Endodermal cell (in vitro differentiated cells): ENCODE measurements at regions not wholly inside any gene's neighbourhood (a gene's known extent, or its start where the extent isn't known, plus 50 kb on each side); places are given as distances from the start of the nearest gene placed in this dataset.
A peak's percentile ranks its signal among the peaks of the same experiment; 100 is the strongest.

ENCODE experiments used
- DNase-seq: peaks from one replicate; pipeline ENCODE4 v3.0.0-alpha.2; 2017
- H3K27ac ChIP-seq: 2 replicates; pipeline ENCODE4 v1.5.1; 2013; ENCODE audit warnings: mild to moderate bottlenecking, low read depth, low read length, moderate library complexity
- H3K27me3 ChIP-seq: 2 replicates; pipeline ENCODE4 v1.6.1; 2013; ENCODE audit warnings: mild to moderate bottlenecking, low read length, moderate library complexity; ENCODE audit not compliant: insufficient read depth, control insufficient read depth, poor library complexity, severe bottlenecking
- H3K36me3 ChIP-seq: 2 replicates; pipeline ENCODE4 v1.7.0; 2013; ENCODE audit warnings: mild to moderate bottlenecking, low read length, moderate library complexity; ENCODE audit not compliant: control insufficient read depth, insufficient read depth
- H3K4me1 ChIP-seq: one replicate; pipeline ENCODE4 v1.7.0; 2013; ENCODE audit warnings: low read length; ENCODE audit not compliant: control insufficient read depth, insufficient read depth
- H3K4me3 ChIP-seq: 2 replicates; pipeline ENCODE4 v1.5.1; 2013; ENCODE audit warnings: mild to moderate bottlenecking, low read length, moderate library complexity
- H3K9ac ChIP-seq: 2 replicates; pipeline ENCODE4 v1.6.1; 2013; ENCODE audit warnings: mild to moderate bottlenecking, low read length, moderate library complexity; ENCODE audit not compliant: poor library complexity, severe bottlenecking; ENCODE audit errors: extremely low read depth
- H3K9me3 ChIP-seq: 2 replicates; pipeline ENCODE4 v1.6.1; 2013; ENCODE audit warnings: mild to moderate bottlenecking, low read length, moderate library complexity; ENCODE audit not compliant: control insufficient read depth
- H3K27ac Mint-ChIP-seq: 2 replicates; pipeline ENCODE4 v1.8.0; 2020; ENCODE audit warnings: mixed read lengths
- H3K27me3 Mint-ChIP-seq: 2 replicates; pipeline ENCODE4 v1.8.0; 2021; ENCODE audit warnings: mild to moderate bottlenecking, mixed read lengths; ENCODE audit not compliant: insufficient read depth
- H3K36me3 Mint-ChIP-seq: 2 replicates; pipeline ENCODE4 v1.8.0; 2020; ENCODE audit warnings: low read depth, mixed read lengths
- H3K4me1 Mint-ChIP-seq: 2 replicates; pipeline ENCODE4 v1.8.0; 2020; ENCODE audit warnings: mixed read lengths
- H3K4me3 Mint-ChIP-seq: 2 replicates; pipeline ENCODE4 v1.8.0; 2020; ENCODE audit warnings: mild to moderate bottlenecking, moderate library complexity, mixed read lengths
- H3K9me3 Mint-ChIP-seq: 2 replicates; pipeline ENCODE4 v1.8.0; 2020; ENCODE audit warnings: mild to moderate bottlenecking, mixed read lengths
- WGBS, 2 experiments: methylation state at CpG; one replicate each; pipeline versions ENCODE4 v1.1.5 to v1.1.7; 2013; ENCODE audit warnings: missing lambda C conversion rate in 2 of 2, mixed read lengths in 1 of 2; ENCODE audit not compliant: insufficient coverage in 1 of 2, insufficient read length in 1 of 2; 5-methylcytosine and 5-hydroxymethylcytosine counted together
- TF ChIP-seq, protein P1 (sequence below): fragments of 200-600 bp; sonication (generic); conservative IDR thresholded peaks from 2 replicates; pipeline ENCODE4 v1.5.0; 2021; ENCODE audit warnings: antibody characterized with exemption, mild to moderate bottlenecking

DNA sequence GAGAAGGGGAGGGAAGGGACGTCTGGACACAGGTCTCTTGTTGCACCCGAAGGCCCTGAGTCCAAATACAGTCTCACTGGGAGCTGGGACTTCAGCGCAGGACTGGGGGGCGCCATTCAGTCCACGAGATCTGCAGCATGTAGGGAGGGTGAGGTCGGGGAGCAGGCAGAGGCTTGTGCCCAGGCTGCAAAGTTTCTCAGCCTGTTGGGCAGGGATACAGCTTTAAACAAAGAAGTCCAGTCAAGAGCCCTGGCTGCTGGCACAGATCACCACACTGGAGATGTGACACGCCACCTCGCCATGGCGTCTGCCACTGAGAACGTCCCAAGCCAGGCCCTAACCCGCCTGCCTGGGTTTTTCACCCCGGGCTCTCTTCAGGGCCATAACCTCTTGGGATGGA, 256.6 kb downstream of the DLL1 start:
- Mint-ChIP-seq H3K4me1 (peaks cover 38% of the 10 kb centered on the region), H3K4me3 (no peak overlapping the region), H3K36me3 (peaks cover 3% of the 10 kb centered on the region), H3K27me3 (peaks cover 5% of the 10 kb centered on the region), H3K27ac (no peak overlapping the region), H3K9me3 (peaks cover 31% of the 10 kb centered on the region)
- WGBS, 2 experiments = 75 to 83% methylated on average over 5 to 11 of the region's 12 CpGs
- Histone ChIP-seq H3K4me1 (peaks cover 18% of the 10 kb centered on the region), H3K27ac (no peak overlapping the region), H3K9ac (no peak overlapping the region), H3K4me3 (no peak overlapping the region), H3K36me3 (no peaks in the 10 kb centered on the region), H3K27me3 (no peaks in the 10 kb centered on the region), H3K9me3 (no peaks in the 10 kb centered on the region)
- peak; percentile 18 for DNase-seq
- TF ChIP-seq, protein P1, sequence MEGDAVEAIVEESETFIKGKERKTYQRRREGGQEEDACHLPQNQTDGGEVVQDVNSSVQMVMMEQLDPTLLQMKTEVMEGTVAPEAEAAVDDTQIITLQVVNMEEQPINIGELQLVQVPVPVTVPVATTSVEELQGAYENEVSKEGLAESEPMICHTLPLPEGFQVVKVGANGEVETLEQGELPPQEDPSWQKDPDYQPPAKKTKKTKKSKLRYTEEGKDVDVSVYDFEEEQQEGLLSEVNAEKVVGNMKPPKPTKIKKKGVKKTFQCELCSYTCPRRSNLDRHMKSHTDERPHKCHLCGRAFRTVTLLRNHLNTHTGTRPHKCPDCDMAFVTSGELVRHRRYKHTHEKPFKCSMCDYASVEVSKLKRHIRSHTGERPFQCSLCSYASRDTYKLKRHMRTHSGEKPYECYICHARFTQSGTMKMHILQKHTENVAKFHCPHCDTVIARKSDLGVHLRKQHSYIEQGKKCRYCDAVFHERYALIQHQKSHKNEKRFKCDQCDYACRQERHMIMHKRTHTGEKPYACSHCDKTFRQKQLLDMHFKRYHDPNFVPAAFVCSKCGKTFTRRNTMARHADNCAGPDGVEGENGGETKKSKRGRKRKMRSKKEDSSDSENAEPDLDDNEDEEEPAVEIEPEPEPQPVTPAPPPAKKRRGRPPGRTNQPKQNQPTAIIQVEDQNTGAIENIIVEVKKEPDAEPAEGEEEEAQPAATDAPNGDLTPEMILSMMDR = no peak

GRCh38 chr6:170033666-170034065, 257.2 kb downstream of the DLL1 start:
- Mint-ChIP-seq H3K27me3 (peaks cover 5% of the 10 kb centered on the region), H3K4me3 (no peak overlapping the region), H3K4me1 (peaks cover 35% of the 10 kb centered on the region), H3K9me3 (peaks cover 31% of the 10 kb centered on the region), H3K36me3 (peaks cover 3% of the 10 kb centered on the region), H3K27ac (no peak overlapping the region)
- H3K4me1 ChIP-seq = peaks cover 18% of the 10 kb centered on the region
- DNase-seq = no peak
- TF ChIP-seq, protein P1 = no peak
- no peaks in the 10 kb centered on the region for H3K9me3 ChIP-seq
- WGBS, 2 experiments = 95 to 98% methylated on average over 4 of the region's 4 CpGs
- no peak overlapping the region for H3K27ac ChIP-seq
- no peak overlapping the region for H3K4me3 ChIP-seq
- H3K9ac ChIP-seq = no peak overlapping the region
- no peaks in the 10 kb centered on the region for H3K36me3 ChIP-seq
- no peaks in the 10 kb centered on the region for H3K27me3 ChIP-seq

GRCh38 chr6:170032706-170033309, 258.1 kb downstream of the DLL1 start:
- H3K27ac Mint-ChIP-seq = no peak overlapping the region
- H3K9me3 ChIP-seq = no peaks in the 10 kb centered on the region
- H3K9ac ChIP-seq = no peak overlapping the region
- H3K4me3 ChIP-seq = no peak overlapping the region
- H3K4me1 ChIP-seq = peaks cover 15% of the 10 kb centered on the region
- TF ChIP-seq, protein P1 = no peak
- no peaks in the 10 kb centered on the region for H3K27me3 ChIP-seq
- H3K27ac ChIP-seq = no peak overlapping the region
- peaks cover 3% of the 10 kb centered on the region for H3K36me3 Mint-ChIP-seq
- H3K4me1 Mint-ChIP-seq = peaks cover 27% of the 10 kb centered on the region
- no peak overlapping the region for H3K4me3 Mint-ChIP-seq
- H3K36me3 ChIP-seq = no peaks in the 10 kb centered on the region
- peaks cover 31% of the 10 kb centered on the region for H3K9me3 Mint-ChIP-seq
- 95 to 98% methylated on average over 9 of the region's 9 CpGs for WGBS, 2 experiments
- DNase-seq = peak; percentile 22
- H3K27me3 Mint-ChIP-seq = peaks cover 5% of the 10 kb centered on the region
